GM12878 (cell line): ENCODE measurements at regions not wholly inside any gene's neighbourhood (a gene's known extent, or its start where the extent isn't known, plus 50 kb on each side); places are given as distances from the start of the nearest gene placed in this dataset.

ENCODE experiments used
- ATAC-seq: fragments of 200-7000 bp; cut with Tn5 transposase; 3 replicates; pipeline ENCODE4 v1.9.1; 2020; ENCODE audit warnings: mild to moderate bottlenecking, moderate library complexity
- BruUV-seq: library from RNA; stranded (reverse); fragments of 400-500 nt; replicated peaks from 2 replicates; lab custom pipeline; 2021; lab: Mats Ljungman, UMichigan
- CTCF ChIA-PET: fragments of 300-600 bp; sonication (Branson Sonifier 250); formaldehyde crosslinking; extraction: SDS; loops from one replicate; lab custom pipeline; 2021; ENCODE audit warnings: inconsistent platforms; lab: Yijun Ruan, JAX
- POLR2A ChIA-PET: fragments of 350-600 bp; formaldehyde crosslinking; extraction: SDS; loops from one replicate; lab custom pipeline; 2021; ENCODE audit warnings: inconsistent platforms; lab: Charles Lee
- RAD21 ChIA-PET: fragments of 300-600 bp; sonication (Branson Sonifier 250); formaldehyde crosslinking; loops from one replicate; lab custom pipeline; 2023; ENCODE audit warnings: antibody characterized with exemption; ENCODE audit not compliant: unreplicated experiment; lab: Charles Lee
- SMC1A ChIA-PET: fragments of 300-600 bp; sonication (Branson Sonifier 250); formaldehyde crosslinking; loops from one replicate; lab custom pipeline; 2023; ENCODE audit not compliant: unreplicated experiment, uncharacterized antibody; lab: Charles Lee
- DNase-seq: peaks from one replicate; pipeline ENCODE4 v3.0.0-alpha.2; 2011; ENCODE audit warnings: low read depth, low spot score
- FAIRE-seq: peaks from 3 replicates; lab custom pipeline; 2011; peaks lifted over from hg19 to GRCh38; lab: Jason Lieb, UNC
- H2AFZ ChIP-seq: 2 replicates; pipeline ENCODE4 v1.6.0; 2011; ENCODE audit warnings: low read depth, low read length, control low read depth; ENCODE audit not compliant: control insufficient read depth
- H3K27ac ChIP-seq: 2 replicates; pipeline ENCODE4 v1.5.1; 2011; ENCODE audit warnings: control low read depth; ENCODE audit not compliant: control insufficient read depth, insufficient read depth
- H3K27me3 ChIP-seq, 2 experiments: replicated peaks in 1 of 2; 2 replicates each; pipeline versions ENCODE4 v1.6.0 to v1.6.1; 2011; ENCODE audit warnings: low read length in 1 of 2; ENCODE audit not compliant: control insufficient read depth in 2 of 2, insufficient read depth in 2 of 2
- H3K36me3 ChIP-seq, 2 experiments: 2 replicates each; pipeline ENCODE4 v1.5.1; 2011; ENCODE audit warnings: low read length in 1 of 2; ENCODE audit not compliant: control insufficient read depth in 2 of 2, insufficient read depth in 2 of 2
- H3K4me1 ChIP-seq: 2 replicates; pipeline ENCODE4 v1.6.1; 2011; ENCODE audit warnings: mild to moderate bottlenecking, low read length, moderate library complexity, mixed read lengths; ENCODE audit not compliant: control insufficient read depth, insufficient read depth
- H3K4me2 ChIP-seq: 2 replicates; pipeline ENCODE4 v1.6.0; 2011; ENCODE audit warnings: control low read depth; ENCODE audit not compliant: control insufficient read depth, insufficient read depth
- H3K4me3 ChIP-seq: fragments of 200-600 bp; sonication (generic); 2 replicates; pipeline ENCODE4 v1.5.1; 2016
- H3K79me2 ChIP-seq: 2 replicates; pipeline ENCODE4 v1.6.0; 2011; ENCODE audit warnings: low read length; ENCODE audit not compliant: control insufficient read depth, insufficient read depth
- H3K9ac ChIP-seq: 2 replicates; pipeline ENCODE4 v1.8.0; 2011; ENCODE audit warnings: low read length, control low read depth, mixed read lengths; ENCODE audit not compliant: control insufficient read depth, insufficient read depth
- H3K9me3 ChIP-seq: replicated peaks from 3 replicates; pipeline ENCODE4 v1.5.1; 2011; ENCODE audit warnings: mild to moderate bottlenecking, low read length; ENCODE audit not compliant: control insufficient read depth, insufficient read depth
- H4K20me1 ChIP-seq: 2 replicates; pipeline ENCODE4 v1.6.0; 2011; ENCODE audit not compliant: control insufficient read depth, insufficient read depth
- ATF7 ChIP-seq: fragments of 450-650 bp; IDR thresholded peaks from 2 replicates; pipeline ENCODE4 v1.6.1; 2016; ENCODE audit warnings: low read depth, mild to moderate bottlenecking
- BACH1 ChIP-seq: fragments of 450-650 bp; IDR thresholded peaks from 2 replicates; pipeline ENCODE4 v1.6.1; 2017; ENCODE audit warnings: mild to moderate bottlenecking, borderline replicate concordance
- BRCA1 ChIP-seq: IDR thresholded peaks from 2 replicates; pipeline ENCODE4 v1.6.1; 2011; ENCODE audit warnings: low read depth, low read length, improper control_type of control experiment
- IKZF1 ChIP-seq: fragments of 450-650 bp; conservative IDR thresholded peaks from 2 replicates; pipeline ENCODE4 v1.6.1; 2017; ENCODE audit warnings: antibody characterized with exemption, mild to moderate bottlenecking
- MTA3 ChIP-seq: IDR thresholded peaks from 2 replicates; pipeline ENCODE4 v1.6.1; 2012; ENCODE audit warnings: low read length, inconsistent platforms, borderline replicate concordance
- POLR2AphosphoS5 ChIP-seq: IDR thresholded peaks from 2 replicates; pipeline ENCODE4 v1.6.1; 2011; ENCODE audit warnings: mild to moderate bottlenecking, low read length, inconsistent platforms
- SUZ12 ChIP-seq: fragments of 200-600 bp; sonication (generic); IDR thresholded peaks from one replicate; pipeline ENCODE4 v1.6.1; 2018; ENCODE audit warnings: antibody characterized with exemption, mild to moderate bottlenecking; ENCODE audit not compliant: unreplicated experiment
- ZNF592 ChIP-seq: fragments of 450-650 bp; IDR thresholded peaks from 2 replicates; pipeline ENCODE4 v1.6.1; 2017; ENCODE audit warnings: mild to moderate bottlenecking, moderate library complexity
- WGBS: methylation state at CpG from one replicate; pipeline ENCODE4 v1.1.6; 2016; ENCODE audit warnings: low lambda C conversion rate; ENCODE audit not compliant: insufficient replicate concordance, insufficient coverage; ENCODE audit errors: missing lambda C conversion rate; 5-methylcytosine and 5-hydroxymethylcytosine counted together
- in situ Hi-C: fragments of 300-500 bp; cut with MboI; formaldehyde crosslinking; loops from 9 replicates; pipeline ENCODE4 v1.14.3; 2018; ENCODE audit warnings: mixed read lengths
- intact Hi-C: fragments of 100-400 bp; cut with micrococcal nuclease; formaldehyde crosslinking; loops from one replicate; pipeline ENCODE4 v1.14.2; 2022; ENCODE audit not compliant: unreplicated experiment
- TF ChIP-seq, protein P1 (sequence below), 3 experiments: IDR thresholded peaks in 2 of 3; conservative IDR thresholded peaks in 1 of 3; 2 replicates each; pipeline ENCODE4 v1.5.1; 2011; ENCODE audit warnings: low read depth in 3 of 3, low read length in 3 of 3, mild to moderate bottlenecking in 3 of 3, control low read depth in 2 of 3, moderate library complexity in 2 of 3, inconsistent platforms in 1 of 3, mixed read lengths in 1 of 3; ENCODE audit not compliant: control insufficient read depth in 2 of 3, insufficient read depth in 1 of 3; ENCODE audit errors: extremely low read depth in 1 of 3

DNA sequence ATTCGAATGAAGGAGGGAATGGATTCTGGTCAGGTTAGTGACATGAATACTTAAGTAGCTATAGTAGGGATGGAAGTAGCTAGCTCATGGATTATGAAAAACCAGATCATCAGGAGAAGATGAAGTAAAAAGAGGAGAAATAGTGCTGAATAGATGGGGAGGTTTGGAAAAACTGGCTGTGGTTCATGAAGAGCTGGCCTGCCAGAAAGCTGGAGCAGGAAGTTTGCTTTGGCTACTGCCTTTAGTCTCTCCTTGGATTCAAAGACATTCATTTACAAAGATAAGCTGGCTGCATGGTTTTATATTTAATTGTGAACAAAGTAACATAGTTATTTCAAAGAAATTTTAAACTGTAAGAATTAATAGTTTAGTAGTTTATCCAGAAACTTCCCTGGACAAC is 567.0 kb downstream of the RIT2 start:
- TF ChIP-seq, protein P1, sequence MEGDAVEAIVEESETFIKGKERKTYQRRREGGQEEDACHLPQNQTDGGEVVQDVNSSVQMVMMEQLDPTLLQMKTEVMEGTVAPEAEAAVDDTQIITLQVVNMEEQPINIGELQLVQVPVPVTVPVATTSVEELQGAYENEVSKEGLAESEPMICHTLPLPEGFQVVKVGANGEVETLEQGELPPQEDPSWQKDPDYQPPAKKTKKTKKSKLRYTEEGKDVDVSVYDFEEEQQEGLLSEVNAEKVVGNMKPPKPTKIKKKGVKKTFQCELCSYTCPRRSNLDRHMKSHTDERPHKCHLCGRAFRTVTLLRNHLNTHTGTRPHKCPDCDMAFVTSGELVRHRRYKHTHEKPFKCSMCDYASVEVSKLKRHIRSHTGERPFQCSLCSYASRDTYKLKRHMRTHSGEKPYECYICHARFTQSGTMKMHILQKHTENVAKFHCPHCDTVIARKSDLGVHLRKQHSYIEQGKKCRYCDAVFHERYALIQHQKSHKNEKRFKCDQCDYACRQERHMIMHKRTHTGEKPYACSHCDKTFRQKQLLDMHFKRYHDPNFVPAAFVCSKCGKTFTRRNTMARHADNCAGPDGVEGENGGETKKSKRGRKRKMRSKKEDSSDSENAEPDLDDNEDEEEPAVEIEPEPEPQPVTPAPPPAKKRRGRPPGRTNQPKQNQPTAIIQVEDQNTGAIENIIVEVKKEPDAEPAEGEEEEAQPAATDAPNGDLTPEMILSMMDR (IDR thresholded peaks at IDR 0.05 in 2 of 3, conservative IDR thresholded peaks at IDR 0.05 in 1 of 3; ENCODE audit: control insufficient read depth in 2 of 3, extremely low read depth in 1 of 3, insufficient read depth in 1 of 3, low read depth in 3 of 3, low read length in 3 of 3) = no peak
- TF ChIP-seq MTA3 (no peak), BRCA1 (no peak), ATF7 (no peak), ZNF592 (no peak), IKZF1 (no peak), POLR2AphosphoS5 (no peak), BACH1 (no peak), SUZ12 (no peak)
- TF ChIP-seq, all 136 proteins: peak for 0
- no peaks in the 10 kb centered on the region for H3K79me2 ChIP-seq
- BruUV-seq = no TSS peak
- ChIA-PET SMC1A (interaction anchor here (1.1 to 1.4 kb wide), 2 partner anchors 31 to 38 kb away, joined by 3 read pairs; no protein-coding TSS in a partner anchor), RAD21 (interaction anchor here (2.1 kb wide), 1 partner anchor 23 kb away, joined by 4 read pairs; no protein-coding TSS in a partner anchor), POLR2A (no interaction called here), CTCF (no interaction called here)
- no peak overlapping the region for H3K9ac ChIP-seq
- no peak overlapping the region for H3K27ac ChIP-seq
- H3K36me3 ChIP-seq = no peaks in the 10 kb centered on the region
- no peaks in the 10 kb centered on the region for H3K4me1 ChIP-seq
- no peak overlapping the region for H3K4me2 ChIP-seq
- in situ Hi-C loops (no loop called here), intact Hi-C loops (no loop called here)
- 0% methylated on average over 1 of the region's 1 CpG for WGBS
- DNase-seq = no peak
- FAIRE-seq = no peak
- H3K27me3 ChIP-seq = no peaks in the 10 kb centered on the region
- no peak for ATAC-seq
- no peaks in the 10 kb centered on the region for H4K20me1 ChIP-seq
- H3K9me3 ChIP-seq = no peaks in the 10 kb centered on the region
- H3K4me3 ChIP-seq = no peak overlapping the region
- H2AFZ ChIP-seq = no peak overlapping the region
